ENCODE measurements at regions not wholly inside any gene's neighbourhood (a gene's known extent, or its start where the extent isn't known, plus 50 kb on each side); places are given as distances from the start of the nearest gene placed in this dataset.

GRCh38 chr14:84458881-84459280 lies 1071.1 kb upstream of the FLRT2 start:
- no peak overlapping the region for H4K12ac ChIP-seq (ENCODE audit: low read depth, low read length)
- H3K9ac ChIP-seq (ENCODE audit: low read length) = no peak overlapping the region
- no peak overlapping the region for H2AFZ ChIP-seq (ENCODE audit: insufficient read depth, low read length, poor library complexity)
- no peak for DNase-seq
- no peaks in the 10 kb centered on the region for H3K79me1 ChIP-seq (ENCODE audit: low read length)
- no peak overlapping the region for H3K4me2 ChIP-seq (ENCODE audit: low read length)
- no peaks in the 10 kb centered on the region for H3K79me2 ChIP-seq (ENCODE audit: control insufficient read depth, insufficient read depth, low read length, poor library complexity)
- H3K4me3 ChIP-seq (ENCODE audit: low read depth, low read length) = no peak overlapping the region
- H3K14ac ChIP-seq (ENCODE audit: low read length) = no peak overlapping the region
- H2BK12ac ChIP-seq (ENCODE audit: low read length) = no peak overlapping the region
- no peak overlapping the region for H4K91ac ChIP-seq (ENCODE audit: low read depth, low read length)
- H3K36me3 ChIP-seq (ENCODE audit: control insufficient read depth in 1 of 2, insufficient read depth in 2 of 2, low read length in 2 of 2) = no peaks in the 10 kb centered on the region
- peaks cover 0 to 2% of the 10 kb centered on the region in 2 experiments for H3K4me1 ChIP-seq (ENCODE audit: control insufficient read depth in 1 of 2, insufficient read depth in 2 of 2, low read length in 2 of 2)
- no peak overlapping the region for H2BK5ac ChIP-seq (ENCODE audit: low read depth, low read length, poor library complexity)
- H2AK5ac ChIP-seq (ENCODE audit: low read length) = no peak overlapping the region
- no peaks in the 10 kb centered on the region for H3K27me3 ChIP-seq (ENCODE audit: insufficient read depth, low read length)
- no peak overlapping the region for H4K8ac ChIP-seq (ENCODE audit: low read depth, low read length)
- H3K23ac ChIP-seq (ENCODE audit: low read length) = no peak overlapping the region
- no peaks in the 10 kb centered on the region for H3K9me3 ChIP-seq (ENCODE audit: insufficient read depth, low read depth, low read length)
- no peak overlapping the region for H3K27ac ChIP-seq (ENCODE audit: low read depth, low read length)
- no peak overlapping the region for H3K4ac ChIP-seq (ENCODE audit: low read depth, low read length)
- H3K18ac ChIP-seq (ENCODE audit: low read length) = no peak overlapping the region
- no CpG with 5 or more reads among the region's 1 CpG for WGBS (ENCODE audit: extremely low coverage, insufficient coverage, insufficient read length)
- no peak overlapping the region for H2BK120ac ChIP-seq (ENCODE audit: insufficient read depth, low read length, poor library complexity)

GRCh38 chr14:84465880-84466279 lies 1064.1 kb upstream of the FLRT2 start:
- DNase-seq = no peak
- no peak overlapping the region for H3K9ac ChIP-seq (ENCODE audit: low read length)
- H3K9me3 ChIP-seq (ENCODE audit: insufficient read depth, low read depth, low read length) = no peaks in the 10 kb centered on the region
- peaks cover 2% of the 10 kb centered on the region in 2 experiments for H3K4me1 ChIP-seq (ENCODE audit: control insufficient read depth in 1 of 2, insufficient read depth in 2 of 2, low read length in 2 of 2)
- no peak overlapping the region for H3K27ac ChIP-seq (ENCODE audit: low read depth, low read length)
- no peaks in the 10 kb centered on the region for H3K36me3 ChIP-seq (ENCODE audit: control insufficient read depth in 1 of 2, insufficient read depth in 2 of 2, low read length in 2 of 2)
- H3K18ac ChIP-seq (ENCODE audit: low read length) = no peak overlapping the region
- no peak overlapping the region for H3K4me2 ChIP-seq (ENCODE audit: low read length)
- no peak overlapping the region for H2AFZ ChIP-seq (ENCODE audit: insufficient read depth, low read length, poor library complexity)
- H3K79me2 ChIP-seq (ENCODE audit: control insufficient read depth, insufficient read depth, low read length, poor library complexity) = no peaks in the 10 kb centered on the region
- no peaks in the 10 kb centered on the region for H3K27me3 ChIP-seq (ENCODE audit: insufficient read depth, low read length)
- no peak overlapping the region for H4K12ac ChIP-seq (ENCODE audit: low read depth, low read length)
- H2BK12ac ChIP-seq (ENCODE audit: low read length) = no peak overlapping the region
- H3K4ac ChIP-seq (ENCODE audit: low read depth, low read length) = no peak overlapping the region
- no peak overlapping the region for H4K91ac ChIP-seq (ENCODE audit: low read depth, low read length)
- no peak overlapping the region for H3K4me3 ChIP-seq (ENCODE audit: low read depth, low read length)
- no peak overlapping the region for H4K8ac ChIP-seq (ENCODE audit: low read depth, low read length)
- no peak overlapping the region for H3K14ac ChIP-seq (ENCODE audit: low read length)
- no peak overlapping the region for H2BK5ac ChIP-seq (ENCODE audit: low read depth, low read length, poor library complexity)
- H3K79me1 ChIP-seq (ENCODE audit: low read length) = peaks cover 3% of the 10 kb centered on the region
- no CpG with 5 or more reads among the region's 1 CpG for WGBS (ENCODE audit: extremely low coverage, insufficient coverage, insufficient read length)
- no peak overlapping the region for H2AK5ac ChIP-seq (ENCODE audit: low read length)
- no peak overlapping the region for H3K23ac ChIP-seq (ENCODE audit: low read length)
- H2BK120ac ChIP-seq (ENCODE audit: insufficient read depth, low read length, poor library complexity) = no peak overlapping the region

GRCh38 chr14:84468153-84468552 lies 1061.8 kb upstream of the FLRT2 start:
- H3K27ac ChIP-seq (ENCODE audit: low read depth, low read length) = peak overlapping the region; percentile 47
- no CpG with 5 or more reads among the region's 5 CpGs for WGBS (ENCODE audit: extremely low coverage, insufficient coverage, insufficient read length)

DNA sequence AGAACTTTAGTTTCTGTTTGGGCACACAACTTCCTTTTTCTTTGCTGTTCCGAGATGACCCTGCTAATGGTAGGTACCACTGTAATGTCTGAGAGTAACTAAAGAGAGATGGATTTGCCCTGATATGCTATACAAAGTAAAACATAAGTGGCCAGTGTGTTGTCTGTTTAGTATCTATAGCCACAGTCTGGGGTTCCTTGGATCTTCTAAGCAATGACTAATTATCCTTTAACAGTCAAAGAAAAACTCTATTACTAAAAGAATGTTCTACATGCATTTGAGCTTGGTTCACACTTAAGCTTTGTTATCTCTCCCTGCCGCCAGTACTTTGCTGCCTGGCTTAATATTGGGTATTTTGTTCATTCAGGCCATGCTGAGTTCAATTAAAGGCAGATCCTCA lies 1051.9 kb upstream of the FLRT2 start:
- H4K91ac ChIP-seq (ENCODE audit: low read depth, low read length) = no peak overlapping the region
- H3K79me2 ChIP-seq (ENCODE audit: control insufficient read depth, insufficient read depth, low read length, poor library complexity) = no peaks in the 10 kb centered on the region
- no peaks in the 10 kb centered on the region for H3K9me3 ChIP-seq (ENCODE audit: insufficient read depth, low read depth, low read length)
- no peak overlapping the region for H2AFZ ChIP-seq (ENCODE audit: insufficient read depth, low read length, poor library complexity)
- no peak for DNase-seq
- no peak overlapping the region for H4K8ac ChIP-seq (ENCODE audit: low read depth, low read length)
- H2AK5ac ChIP-seq (ENCODE audit: low read length) = no peak overlapping the region
- H2BK120ac ChIP-seq (ENCODE audit: insufficient read depth, low read length, poor library complexity) = no peak overlapping the region
- H2BK5ac ChIP-seq (ENCODE audit: low read depth, low read length, poor library complexity) = no peak overlapping the region
- WGBS (ENCODE audit: extremely low coverage, insufficient coverage, insufficient read length) = no CpG with 5 or more reads among the region's 2 CpGs
- H3K4me3 ChIP-seq (ENCODE audit: low read depth, low read length) = no peak overlapping the region
- H3K4me2 ChIP-seq (ENCODE audit: low read length) = no peak overlapping the region
- H3K18ac ChIP-seq (ENCODE audit: low read length) = no peak overlapping the region
- no peaks in the 10 kb centered on the region for H3K4me1 ChIP-seq (ENCODE audit: control insufficient read depth in 1 of 2, insufficient read depth in 2 of 2, low read length in 2 of 2)
- H2BK12ac ChIP-seq (ENCODE audit: low read length) = no peak overlapping the region
- no peak overlapping the region for H4K12ac ChIP-seq (ENCODE audit: low read depth, low read length)
- no peak overlapping the region for H3K27ac ChIP-seq (ENCODE audit: low read depth, low read length)
- no peak overlapping the region for H3K9ac ChIP-seq (ENCODE audit: low read length)
- H3K14ac ChIP-seq (ENCODE audit: low read length) = no peak overlapping the region
- H3K79me1 ChIP-seq (ENCODE audit: low read length) = peaks cover 1% of the 10 kb centered on the region
- H3K27me3 ChIP-seq (ENCODE audit: insufficient read depth, low read length) = no peaks in the 10 kb centered on the region
- H3K4ac ChIP-seq (ENCODE audit: low read depth, low read length) = no peak overlapping the region
- H3K23ac ChIP-seq (ENCODE audit: low read length) = no peak overlapping the region
- H3K36me3 ChIP-seq (ENCODE audit: control insufficient read depth in 1 of 2, insufficient read depth in 2 of 2, low read length in 2 of 2) = no peaks in the 10 kb centered on the region

More at GRCh38 chr14:84468153-84468552, 1061.8 kb upstream of the FLRT2 start:
- H3K36me3 ChIP-seq (ENCODE audit: control insufficient read depth in 1 of 2, insufficient read depth in 2 of 2, low read length in 2 of 2) = no peaks in the 10 kb centered on the region
- peaks cover 2% of the 10 kb centered on the region in 2 experiments for H3K4me1 ChIP-seq (ENCODE audit: control insufficient read depth in 1 of 2, insufficient read depth in 2 of 2, low read length in 2 of 2)
- H4K12ac ChIP-seq (ENCODE audit: low read depth, low read length) = no peak overlapping the region
- no peak overlapping the region for H3K4me2 ChIP-seq (ENCODE audit: low read length)
- no peak overlapping the region for H3K18ac ChIP-seq (ENCODE audit: low read length)
- no peak overlapping the region for H2AK5ac ChIP-seq (ENCODE audit: low read length)
- no peak overlapping the region for H2BK120ac ChIP-seq (ENCODE audit: insufficient read depth, low read length, poor library complexity)
- no peak overlapping the region for H2BK5ac ChIP-seq (ENCODE audit: low read depth, low read length, poor library complexity)
- peak in 1 of 2 donors; percentile 15 for DNase-seq
- no peaks in the 10 kb centered on the region for H3K27me3 ChIP-seq (ENCODE audit: insufficient read depth, low read length)
- no peaks in the 10 kb centered on the region for H3K9me3 ChIP-seq (ENCODE audit: insufficient read depth, low read depth, low read length)
- H3K4me3 ChIP-seq (ENCODE audit: low read depth, low read length) = no peak overlapping the region
- no peaks in the 10 kb centered on the region for H3K79me2 ChIP-seq (ENCODE audit: control insufficient read depth, insufficient read depth, low read length, poor library complexity)
- H2AFZ ChIP-seq (ENCODE audit: insufficient read depth, low read length, poor library complexity) = no peak overlapping the region
- no peak overlapping the region for H3K4ac ChIP-seq (ENCODE audit: low read depth, low read length)
- no peak overlapping the region for H4K8ac ChIP-seq (ENCODE audit: low read depth, low read length)
- no peak overlapping the region for H3K14ac ChIP-seq (ENCODE audit: low read length)
- no peak overlapping the region for H3K9ac ChIP-seq (ENCODE audit: low read length)
- H3K79me1 ChIP-seq (ENCODE audit: low read length) = peaks cover 7% of the 10 kb centered on the region
- H3K23ac ChIP-seq (ENCODE audit: low read length) = no peak overlapping the region
- H2BK12ac ChIP-seq (ENCODE audit: low read length) = no peak overlapping the region
- peak overlapping the region; percentile 68 for H4K91ac ChIP-seq (ENCODE audit: low read depth, low read length)
